Astrocyte (in vitro differentiated cells and primary cell): ENCODE measurements at regions not wholly inside any gene's neighbourhood (a gene's known extent, or its start where the extent isn't known, plus 50 kb on each side); places are given as distances from the start of the nearest gene placed in this dataset.

ENCODE experiments used
- DNase-seq: peaks from one replicate; pipeline ENCODE4 v3.0.0-alpha.2; 2010; ENCODE audit warnings: low read depth
- FAIRE-seq: peaks from 2 replicates; lab custom pipeline; 2011; peaks lifted over from hg19 to GRCh38; lab: Jason Lieb, UNC
- H2AFZ ChIP-seq: 2 replicates; pipeline ENCODE4 v1.6.0; 2012; ENCODE audit warnings: low read depth, low read length, inconsistent platforms
- H3K27ac ChIP-seq: 2 replicates; pipeline ENCODE4 v1.5.1; 2011; ENCODE audit warnings: low read depth, low read length, inconsistent platforms
- H3K27me3 ChIP-seq: 2 replicates; pipeline ENCODE4 v1.6.0; 2011; ENCODE audit warnings: low read length, inconsistent platforms; ENCODE audit not compliant: insufficient read depth
- H3K36me3 ChIP-seq: 2 replicates; pipeline ENCODE4 v1.5.1; 2011; ENCODE audit warnings: low read length, inconsistent platforms; ENCODE audit not compliant: insufficient read depth
- H3K4me1 ChIP-seq: 2 replicates; pipeline ENCODE4 v1.5.1; 2011; ENCODE audit warnings: low read length, inconsistent platforms; ENCODE audit not compliant: insufficient read depth
- H3K4me2 ChIP-seq: 2 replicates; pipeline ENCODE4 v1.6.0; 2012; ENCODE audit warnings: low read length, inconsistent platforms
- H3K4me3 ChIP-seq: 2 replicates; pipeline ENCODE4 v1.5.1; 2011; ENCODE audit warnings: low read depth, mild to moderate bottlenecking, low read length, inconsistent platforms; ENCODE audit not compliant: insufficient read depth
- H3K79me2 ChIP-seq: 2 replicates; pipeline ENCODE4 v1.6.0; 2012; ENCODE audit warnings: mild to moderate bottlenecking, low read length, inconsistent platforms; ENCODE audit not compliant: insufficient read depth
- H3K9ac ChIP-seq: 2 replicates; pipeline ENCODE4 v1.6.0; 2012; ENCODE audit warnings: mild to moderate bottlenecking, low read length, inconsistent platforms
- H3K9me3 ChIP-seq: 2 replicates; pipeline ENCODE4 v1.5.1; 2012; ENCODE audit warnings: low read depth, mild to moderate bottlenecking, low read length, inconsistent platforms; ENCODE audit not compliant: insufficient read depth
- H4K20me1 ChIP-seq: 2 replicates; pipeline ENCODE4 v1.6.0; 2012; ENCODE audit warnings: low read length, inconsistent platforms; ENCODE audit not compliant: insufficient read depth
- H3K27ac Mint-ChIP-seq: one replicate; pipeline ENCODE4 v1.8.0; 2021; ENCODE audit warnings: mild to moderate bottlenecking, mixed read lengths; ENCODE audit not compliant: unreplicated experiment
- H3K27me3 Mint-ChIP-seq: one replicate; pipeline ENCODE4 v1.8.0; 2021; ENCODE audit warnings: low read depth, mixed read lengths; ENCODE audit not compliant: unreplicated experiment
- H3K36me3 Mint-ChIP-seq: one replicate; pipeline ENCODE4 v1.8.0; 2021; ENCODE audit warnings: low read depth, mixed read lengths; ENCODE audit not compliant: unreplicated experiment
- H3K4me1 Mint-ChIP-seq: one replicate; pipeline ENCODE4 v1.8.0; 2021; ENCODE audit warnings: low read depth, mixed read lengths; ENCODE audit not compliant: unreplicated experiment
- H3K4me3 Mint-ChIP-seq: one replicate; pipeline ENCODE4 v1.8.0; 2021; ENCODE audit warnings: mild to moderate bottlenecking, moderate library complexity, mixed read lengths; ENCODE audit not compliant: unreplicated experiment
- H3K9me3 Mint-ChIP-seq: one replicate; pipeline ENCODE4 v1.8.0; 2021; ENCODE audit warnings: mild to moderate bottlenecking, mixed read lengths; ENCODE audit not compliant: unreplicated experiment
- EZH2 ChIP-seq: IDR thresholded peaks from 2 replicates; pipeline ENCODE4 v1.6.1; 2012; ENCODE audit warnings: mild to moderate bottlenecking, low read length, inconsistent platforms; ENCODE audit not compliant: insufficient read depth
- TF ChIP-seq, protein P1 (sequence below): IDR thresholded peaks from 2 replicates; pipeline ENCODE4 v1.5.1; 2011; ENCODE audit warnings: low read depth, mild to moderate bottlenecking, inconsistent platforms, low read length, moderate library complexity; ENCODE audit not compliant: insufficient read depth

DNA sequence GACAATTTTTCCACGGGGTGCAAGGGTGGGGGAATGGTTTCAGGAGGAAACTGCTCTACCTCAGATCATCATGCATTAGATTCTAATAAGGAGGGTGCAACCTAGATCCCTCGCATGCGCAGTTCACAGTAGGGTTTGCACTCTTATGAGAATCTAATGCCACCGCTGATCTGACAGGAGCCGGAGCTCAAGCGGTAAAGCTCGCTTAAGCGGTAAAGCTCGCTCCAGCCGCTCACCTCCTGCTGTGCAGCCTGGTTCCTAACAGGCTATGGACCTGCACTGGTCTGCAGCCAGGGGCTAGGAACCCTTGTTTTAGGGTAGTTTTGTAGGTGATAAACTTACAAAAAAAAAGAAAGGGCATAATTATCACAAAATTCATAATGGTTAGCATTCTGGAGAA lies 53.9 kb upstream of the RYR3 start:
- Histone ChIP-seq H3K27ac (no peak overlapping the region), H3K4me3 (no peak overlapping the region), H2AFZ (no peak overlapping the region), H3K4me2 (no peak overlapping the region), H3K9me3 (no peaks in the 10 kb centered on the region), H3K9ac (no peak overlapping the region), H3K79me2 (no peaks in the 10 kb centered on the region), H3K36me3 (no peaks in the 10 kb centered on the region), H4K20me1 (no peaks in the 10 kb centered on the region), H3K4me1 (no peaks in the 10 kb centered on the region), H3K27me3 (peaks cover 13% of the 10 kb centered on the region)
- Mint-ChIP-seq H3K9me3 (no peaks in the 10 kb centered on the region), H3K27ac (no peak overlapping the region), H3K36me3 (no peaks in the 10 kb centered on the region), H3K4me1 (no peaks in the 10 kb centered on the region), H3K4me3 (no peak overlapping the region), H3K27me3 (no peaks in the 10 kb centered on the region)
- DNase-seq = no peak
- TF ChIP-seq, protein P1, sequence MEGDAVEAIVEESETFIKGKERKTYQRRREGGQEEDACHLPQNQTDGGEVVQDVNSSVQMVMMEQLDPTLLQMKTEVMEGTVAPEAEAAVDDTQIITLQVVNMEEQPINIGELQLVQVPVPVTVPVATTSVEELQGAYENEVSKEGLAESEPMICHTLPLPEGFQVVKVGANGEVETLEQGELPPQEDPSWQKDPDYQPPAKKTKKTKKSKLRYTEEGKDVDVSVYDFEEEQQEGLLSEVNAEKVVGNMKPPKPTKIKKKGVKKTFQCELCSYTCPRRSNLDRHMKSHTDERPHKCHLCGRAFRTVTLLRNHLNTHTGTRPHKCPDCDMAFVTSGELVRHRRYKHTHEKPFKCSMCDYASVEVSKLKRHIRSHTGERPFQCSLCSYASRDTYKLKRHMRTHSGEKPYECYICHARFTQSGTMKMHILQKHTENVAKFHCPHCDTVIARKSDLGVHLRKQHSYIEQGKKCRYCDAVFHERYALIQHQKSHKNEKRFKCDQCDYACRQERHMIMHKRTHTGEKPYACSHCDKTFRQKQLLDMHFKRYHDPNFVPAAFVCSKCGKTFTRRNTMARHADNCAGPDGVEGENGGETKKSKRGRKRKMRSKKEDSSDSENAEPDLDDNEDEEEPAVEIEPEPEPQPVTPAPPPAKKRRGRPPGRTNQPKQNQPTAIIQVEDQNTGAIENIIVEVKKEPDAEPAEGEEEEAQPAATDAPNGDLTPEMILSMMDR = no peak
- no peak for TF ChIP-seq EZH2
- FAIRE-seq = no peak

DNA sequence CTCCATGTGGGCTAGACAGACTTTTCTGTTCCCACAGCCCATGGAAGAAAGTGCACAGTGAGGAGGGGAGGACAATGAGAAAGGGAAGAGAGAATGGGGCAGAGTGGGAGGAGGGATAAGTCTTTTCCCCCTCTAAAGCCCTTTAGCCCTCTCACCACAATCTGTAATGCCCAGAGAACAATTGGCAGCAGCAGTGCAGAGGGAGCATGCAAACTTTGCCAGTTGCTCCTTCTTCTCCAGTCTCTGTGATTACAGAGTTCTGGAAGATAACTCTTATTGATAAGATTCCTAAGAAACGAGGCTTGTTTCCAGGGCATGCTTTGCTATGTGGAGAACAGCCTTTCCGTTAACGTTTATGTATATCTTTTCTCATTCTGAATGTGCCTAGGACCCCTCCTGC lies 50.0 kb upstream of the FMN1 start:
- FAIRE-seq = no peak
- peak overlapping the region; percentile 94 for H3K27ac Mint-ChIP-seq

More for the DNA sequence above, 50.0 kb upstream of the FMN1 start:
- Mint-ChIP-seq H3K4me1 (peaks cover 36% of the 10 kb centered on the region), H3K9me3 (no peaks in the 10 kb centered on the region), H3K36me3 (no peaks in the 10 kb centered on the region), H3K4me3 (no peak overlapping the region), H3K27me3 (no peaks in the 10 kb centered on the region)
- TF ChIP-seq, protein P1 = no peak
- TF ChIP-seq EZH2 = no peak
- Histone ChIP-seq H3K4me2 (no peak overlapping the region), H3K9ac (peak overlapping the region; percentile 8), H3K4me1 (peaks cover 34% of the 10 kb centered on the region), H3K9me3 (no peaks in the 10 kb centered on the region), H3K27ac (peak overlapping the region; percentile 89), H2AFZ (no peak overlapping the region), H3K79me2 (no peaks in the 10 kb centered on the region), H3K4me3 (no peak overlapping the region), H4K20me1 (no peaks in the 10 kb centered on the region), H3K36me3 (no peaks in the 10 kb centered on the region), H3K27me3 (peaks cover 6% of the 10 kb centered on the region)
- no peak for DNase-seq
